GM18519 (cell line): ENCODE measurements at regions not wholly inside any gene's neighbourhood (a gene's known extent, or its start where the extent isn't known, plus 50 kb on each side); places are given as distances from the start of the nearest gene placed in this dataset.
"Not testable (repeated sequence)": the region's sequence is repeated elsewhere in the genome, so short reads cannot be mapped to it uniquely, and the experiment has no call there.

ENCODE experiments used
- ATAC-seq: cut with Tn5 transposase; IDR thresholded peaks from one replicate; pipeline ENCODE4 v1.9.1; 2021; ENCODE audit warnings: mild to moderate bottlenecking, moderate library complexity; ENCODE audit not compliant: unreplicated experiment, low FRiP score

- no peak for ATAC-seq
Observed at GRCh38 chr6:78629836-78630235, 237.5 kb upstream of the IRAK1BP1 start.

- no peak for ATAC-seq
Observed at GRCh38 chr6:78631976-78632375, 235.4 kb upstream of the IRAK1BP1 start.

- no peak for ATAC-seq
Observed at GRCh38 chr6:78639111-78640110, 227.9 kb upstream of the IRAK1BP1 start.

- not testable (repeated sequence) for ATAC-seq
Observed at GRCh38 chr6:78643976-78644375, 223.4 kb upstream of the IRAK1BP1 start.

GRCh38 chr6:78646542-78647415 lies 220.6 kb upstream of the IRAK1BP1 start:
- ATAC-seq = not testable (repeated sequence)

- ATAC-seq = not testable (repeated sequence)
Observed at GRCh38 chr6:78665819-78666218, 201.5 kb upstream of the IRAK1BP1 start.

GRCh38 chr6:78666764-78667163 lies 200.6 kb upstream of the IRAK1BP1 start:
- no peak for ATAC-seq

- ATAC-seq = no peak
Observed at GRCh38 chr6:78670156-78670555, 197.2 kb upstream of the IRAK1BP1 start.

GRCh38 chr6:78670802-78671201 lies 196.5 kb upstream of the IRAK1BP1 start:
- no peak for ATAC-seq

- not testable (repeated sequence) for ATAC-seq
Observed at GRCh38 chr6:78676069-78677007, 191.0 kb upstream of the IRAK1BP1 start.

GRCh38 chr6:78688668-78689067 lies 178.7 kb upstream of the IRAK1BP1 start:
- no peak for ATAC-seq

GRCh38 chr6:78693835-78694234 lies 173.5 kb upstream of the IRAK1BP1 start:
- ATAC-seq = no peak

GRCh38 chr6:78694628-78695027 lies 172.7 kb upstream of the IRAK1BP1 start:
- ATAC-seq = not testable (repeated sequence)

- no peak for ATAC-seq
Observed at GRCh38 chr6:78700991-78701390, 166.4 kb upstream of the IRAK1BP1 start.

- ATAC-seq = no peak
Observed at GRCh38 chr6:78701407-78701806, 165.9 kb upstream of the IRAK1BP1 start.

- no peak for ATAC-seq
Observed at GRCh38 chr6:78709021-78709420, 158.3 kb upstream of the IRAK1BP1 start.

- ATAC-seq = no peak
Observed at GRCh38 chr6:78713564-78713963, 153.8 kb upstream of the IRAK1BP1 start.

- ATAC-seq = no peak
Observed at GRCh38 chr6:78744144-78744543, 123.2 kb upstream of the IRAK1BP1 start.

- no peak for ATAC-seq
Observed at GRCh38 chr6:78746457-78746856, 120.9 kb upstream of the IRAK1BP1 start.

- ATAC-seq = no peak
Observed at GRCh38 chr6:78749326-78749725, 118.0 kb upstream of the IRAK1BP1 start.
